ENCODE measurements at regions not wholly inside any gene's neighbourhood (a gene's known extent, or its start where the extent isn't known, plus 50 kb on each side); places are given as distances from the start of the nearest gene placed in this dataset.

GRCh38 chr4:13201241-13201640 lies 282.9 kb downstream of the RAB28 start:
- H3K4me3 ChIP-seq (ENCODE audit: low read length), result no peak overlapping the region
- DNase-seq (ENCODE audit: low read depth), result no peak
- no peak for TF ChIP-seq CTCF (conservative IDR thresholded peaks at IDR 0.05; ENCODE audit: low read depth, low read length)

DNA sequence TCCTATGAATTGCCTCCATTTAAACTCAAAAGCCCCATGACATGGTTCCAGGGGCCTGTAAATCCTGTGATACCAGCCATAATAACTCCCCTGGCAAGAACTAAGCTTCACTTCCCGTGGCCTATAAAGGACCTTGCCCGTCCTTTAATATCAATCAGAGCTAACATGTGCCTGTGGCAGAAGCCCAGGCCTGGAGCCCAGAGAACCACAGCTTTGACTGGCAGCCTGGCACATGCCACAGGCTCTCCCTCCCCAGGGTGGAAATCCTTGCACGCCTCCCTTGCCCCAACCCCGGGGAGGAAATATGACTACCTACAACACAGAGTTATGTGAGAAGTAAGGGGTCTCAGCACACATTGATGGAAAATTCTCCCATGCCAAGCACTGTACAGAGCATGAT lies 287.4 kb downstream of the RAB28 start:
- H3K4me3 ChIP-seq (ENCODE audit: low read length), result no peak overlapping the region
- no peak for DNase-seq (ENCODE audit: low read depth)
- TF ChIP-seq CTCF (conservative IDR thresholded peaks at IDR 0.05; ENCODE audit: low read depth, low read length), result no peak

GRCh38 chr4:13193662-13194061 lies 290.5 kb downstream of the RAB28 start:
- DNase-seq (ENCODE audit: low read depth), result no peak
- TF ChIP-seq CTCF (conservative IDR thresholded peaks at IDR 0.05; ENCODE audit: low read depth, low read length), result no peak

DNA sequence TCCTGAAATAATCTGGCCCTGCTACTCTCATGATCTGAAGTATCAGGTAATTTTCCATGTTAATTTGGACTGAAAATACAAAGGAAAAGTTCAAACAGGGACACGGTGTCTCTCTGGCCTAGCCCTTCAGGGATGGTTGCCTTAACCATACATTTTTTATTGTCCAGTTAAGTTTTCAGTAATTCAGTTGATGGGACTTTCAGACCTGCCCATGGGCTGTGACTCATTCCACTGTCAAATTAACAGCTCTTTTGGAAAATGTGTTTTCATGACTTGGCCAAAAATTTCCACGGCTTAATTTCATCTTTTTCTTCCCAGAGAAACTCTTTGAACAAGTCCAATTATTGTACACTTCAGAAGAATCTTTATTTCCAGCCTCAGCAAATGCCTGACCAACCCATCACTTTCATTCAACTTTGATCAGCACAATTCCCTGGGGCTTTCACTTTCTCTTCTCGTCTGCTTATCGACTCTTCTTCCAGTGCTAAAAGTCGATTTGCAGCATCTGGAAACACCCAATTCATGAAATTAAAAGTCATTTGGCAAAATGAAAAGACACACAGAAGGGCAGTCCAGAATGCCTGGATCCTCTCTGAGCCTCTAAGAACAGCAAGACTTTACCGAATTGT lies 293.9 kb downstream of the RAB28 start:
- DNase-seq (ENCODE audit: low read depth), result no peak
- H3K4me3 ChIP-seq (ENCODE audit: low read length), result no peak overlapping the region
- TF ChIP-seq CTCF (conservative IDR thresholded peaks at IDR 0.05; ENCODE audit: low read depth, low read length), result no peak

More at GRCh38 chr4:13193662-13194061, 290.5 kb downstream of the RAB28 start:
- H3K4me3 ChIP-seq (ENCODE audit: low read length), result no peak overlapping the region

- TF ChIP-seq CTCF (conservative IDR thresholded peaks at IDR 0.05; ENCODE audit: low read depth, low read length), result no peak
- H3K4me3 ChIP-seq (ENCODE audit: low read length), result no peak overlapping the region
- DNase-seq (ENCODE audit: low read depth), result no peak
These were observed 299.9 kb downstream of the RAB28 start for GRCh38 chr4:13184199-13184598.

GRCh38 chr4:13182133-13182532 lies 302.0 kb downstream of the RAB28 start:
- no peak for TF ChIP-seq CTCF (conservative IDR thresholded peaks at IDR 0.05; ENCODE audit: low read depth, low read length)

GRCh38 chr4:13181681-13182080 lies 302.5 kb downstream of the RAB28 start:
- TF ChIP-seq CTCF (conservative IDR thresholded peaks at IDR 0.05; ENCODE audit: low read depth, low read length), result no peak

More at GRCh38 chr4:13182133-13182532, 302.0 kb downstream of the RAB28 start:
- no peak overlapping the region for H3K4me3 ChIP-seq (ENCODE audit: low read length)
- DNase-seq (ENCODE audit: low read depth), result no peak

More at GRCh38 chr4:13181681-13182080, 302.5 kb downstream of the RAB28 start:
- no peak overlapping the region for H3K4me3 ChIP-seq (ENCODE audit: low read length)
- DNase-seq (ENCODE audit: low read depth), result no peak

Data from retinal pigment epithelial cell (primary cell).